RWPE2 (cell line): ENCODE measurements at regions not wholly inside any gene's neighbourhood (a gene's known extent, or its start where the extent isn't known, plus 50 kb on each side); places are given as distances from the start of the nearest gene placed in this dataset.

Experiments used
- ATAC-seq: fragments of 200-7000 bp; cut with Tn5 transposase; 3 replicates; pipeline ENCODE4 v1.9.1; 2021; ENCODE audit warnings: low read depth
- DNase-seq: peaks from one replicate; pipeline ENCODE4 v3.0.0-alpha.2; 2020; ENCODE audit warnings: low spot score
- H3K27ac ChIP-seq: fragments of 450-650 bp; 2 replicates; pipeline ENCODE4 v1.5.1; 2017; ENCODE audit warnings: mild to moderate bottlenecking; ENCODE audit not compliant: poor library complexity, severe bottlenecking
- H3K27me3 ChIP-seq: fragments of 250-450 bp; sonication (Bioruptor Pico); 2 replicates; pipeline ENCODE4 v1.5.1; 2021; ENCODE audit warnings: mild to moderate bottlenecking, moderate library complexity; ENCODE audit not compliant: insufficient read depth, poor library complexity, severe bottlenecking
- H3K36me3 ChIP-seq: fragments of 250-450 bp; sonication (Bioruptor Pico); 2 replicates; pipeline ENCODE4 v1.5.1; 2020; ENCODE audit warnings: low read depth, mild to moderate bottlenecking, moderate library complexity
- H3K4me1 ChIP-seq: fragments of 250-450 bp; sonication (Bioruptor Pico); 2 replicates; pipeline ENCODE4 v1.5.1; 2021; ENCODE audit warnings: mild to moderate bottlenecking, moderate library complexity; ENCODE audit not compliant: insufficient read depth, poor library complexity, severe bottlenecking
- H3K4me3 ChIP-seq: fragments of 250-450 bp; sonication (Bioruptor Pico); 2 replicates; pipeline ENCODE4 v1.5.1; 2021; ENCODE audit warnings: mild to moderate bottlenecking, moderate library complexity; ENCODE audit not compliant: severe bottlenecking
- H3K9me3 ChIP-seq: fragments of 250-450 bp; sonication (Bioruptor Pico); 2 replicates; pipeline ENCODE4 v1.5.1; 2021; ENCODE audit warnings: mild to moderate bottlenecking, moderate library complexity; ENCODE audit not compliant: severe bottlenecking
- TF ChIP-seq, protein P1 (sequence below): fragments of 450-650 bp; IDR thresholded peaks from one replicate; pipeline ENCODE4 v1.5.1; 2017; ENCODE audit warnings: mild to moderate bottlenecking, moderate library complexity; ENCODE audit not compliant: poor library complexity, severe bottlenecking

DNA sequence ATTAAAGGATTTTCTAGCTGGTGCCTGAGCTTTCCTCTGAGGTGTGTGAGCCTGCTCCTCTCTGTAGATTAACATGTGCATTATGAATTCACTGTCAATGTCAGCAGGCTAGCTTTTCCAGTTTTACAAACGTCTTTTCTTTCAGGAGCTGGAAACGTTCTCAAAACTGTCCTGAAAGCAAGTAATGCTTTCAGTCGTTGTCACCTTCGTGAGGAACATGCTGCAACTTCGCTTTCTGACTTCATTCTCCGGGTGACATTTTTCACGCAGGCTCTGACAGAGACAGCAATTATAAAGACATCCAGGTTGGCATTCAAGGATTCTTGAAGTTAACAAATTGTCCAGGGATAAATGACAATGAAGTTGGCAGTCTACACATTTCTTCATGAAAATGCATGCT, 671.5 kb downstream of the DHX35 start:
- TF ChIP-seq, protein P1, sequence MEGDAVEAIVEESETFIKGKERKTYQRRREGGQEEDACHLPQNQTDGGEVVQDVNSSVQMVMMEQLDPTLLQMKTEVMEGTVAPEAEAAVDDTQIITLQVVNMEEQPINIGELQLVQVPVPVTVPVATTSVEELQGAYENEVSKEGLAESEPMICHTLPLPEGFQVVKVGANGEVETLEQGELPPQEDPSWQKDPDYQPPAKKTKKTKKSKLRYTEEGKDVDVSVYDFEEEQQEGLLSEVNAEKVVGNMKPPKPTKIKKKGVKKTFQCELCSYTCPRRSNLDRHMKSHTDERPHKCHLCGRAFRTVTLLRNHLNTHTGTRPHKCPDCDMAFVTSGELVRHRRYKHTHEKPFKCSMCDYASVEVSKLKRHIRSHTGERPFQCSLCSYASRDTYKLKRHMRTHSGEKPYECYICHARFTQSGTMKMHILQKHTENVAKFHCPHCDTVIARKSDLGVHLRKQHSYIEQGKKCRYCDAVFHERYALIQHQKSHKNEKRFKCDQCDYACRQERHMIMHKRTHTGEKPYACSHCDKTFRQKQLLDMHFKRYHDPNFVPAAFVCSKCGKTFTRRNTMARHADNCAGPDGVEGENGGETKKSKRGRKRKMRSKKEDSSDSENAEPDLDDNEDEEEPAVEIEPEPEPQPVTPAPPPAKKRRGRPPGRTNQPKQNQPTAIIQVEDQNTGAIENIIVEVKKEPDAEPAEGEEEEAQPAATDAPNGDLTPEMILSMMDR, result no peak
- no peaks in the 10 kb centered on the region for H3K4me1 ChIP-seq
- H3K4me3 ChIP-seq, result no peak overlapping the region
- no peak for ATAC-seq
- H3K27ac ChIP-seq, result no peak overlapping the region
- H3K36me3 ChIP-seq, result no peaks in the 10 kb centered on the region
- DNase-seq, result no peak
- no peaks in the 10 kb centered on the region for H3K9me3 ChIP-seq
- no peaks in the 10 kb centered on the region for H3K27me3 ChIP-seq

GRCh38 chr20:39632757-39633156, 670.6 kb downstream of the DHX35 start:
- no peaks in the 10 kb centered on the region for H3K4me1 ChIP-seq
- no peak overlapping the region for H3K4me3 ChIP-seq
- TF ChIP-seq, protein P1, result no peak
- no peaks in the 10 kb centered on the region for H3K36me3 ChIP-seq
- DNase-seq, result no peak
- no peaks in the 10 kb centered on the region for H3K27me3 ChIP-seq
- H3K27ac ChIP-seq, result no peak overlapping the region
- H3K9me3 ChIP-seq, result no peaks in the 10 kb centered on the region
- ATAC-seq, result no peak

GRCh38 chr20:39632176-39632575, 670.0 kb downstream of the DHX35 start:
- TF ChIP-seq, protein P1, result no peak
- DNase-seq (no peak), ATAC-seq (peak; percentile 16; the same call in 1 of the 3 replicates)
- Histone ChIP-seq H3K27me3 (no peaks in the 10 kb centered on the region), H3K4me3 (no peak overlapping the region), H3K27ac (no peak overlapping the region), H3K9me3 (no peaks in the 10 kb centered on the region), H3K36me3 (no peaks in the 10 kb centered on the region), H3K4me1 (no peaks in the 10 kb centered on the region)

- DNase-seq, result no peak
- Histone ChIP-seq H3K36me3 (no peaks in the 10 kb centered on the region), H3K4me3 (no peak overlapping the region), H3K4me1 (no peaks in the 10 kb centered on the region), H3K27ac (no peak overlapping the region), H3K9me3 (no peaks in the 10 kb centered on the region), H3K27me3 (no peaks in the 10 kb centered on the region)
- ATAC-seq, result peak; percentile 98
- TF ChIP-seq, protein P1, result no peak
Observed at GRCh38 chr20:39631557-39631956, 669.4 kb downstream of the DHX35 start.

- DNase-seq, result no peak
- H3K9me3 ChIP-seq, result no peaks in the 10 kb centered on the region
- TF ChIP-seq, protein P1, result no peak
- H3K27me3 ChIP-seq, result no peaks in the 10 kb centered on the region
- no peaks in the 10 kb centered on the region for H3K36me3 ChIP-seq
- H3K4me1 ChIP-seq, result no peaks in the 10 kb centered on the region
- no peak overlapping the region for H3K4me3 ChIP-seq
- no peak for ATAC-seq
- no peak overlapping the region for H3K27ac ChIP-seq
Observed at GRCh38 chr20:39630215-39630908, 668.2 kb downstream of the DHX35 start.
